ENCODE measurements at regions not wholly inside any gene's neighbourhood (a gene's known extent, or its start where the extent isn't known, plus 50 kb on each side); places are given as distances from the start of the nearest gene placed in this dataset.
"Not testable (repeated sequence)": the region's sequence is repeated elsewhere in the genome, so short reads cannot be mapped to it uniquely, and the experiment has no call there.

DNA sequence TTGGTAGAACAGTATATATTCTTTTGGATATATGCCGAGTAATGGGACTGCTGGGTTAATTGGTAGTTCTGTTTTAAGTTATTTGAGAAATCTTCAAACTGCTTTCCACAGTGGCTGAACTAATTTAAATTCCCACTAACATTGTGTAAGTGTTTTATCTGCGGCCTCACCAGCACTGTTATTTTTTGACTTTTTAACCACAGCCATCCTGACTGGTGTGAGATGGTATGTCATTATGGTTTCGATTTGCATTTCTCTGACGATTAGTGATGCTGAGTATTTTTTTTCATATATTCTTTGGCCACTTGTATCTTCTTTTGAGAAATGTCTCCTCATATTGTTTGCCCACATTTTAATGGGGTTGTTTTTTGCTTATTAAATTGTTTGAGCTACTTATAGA, 357.4 kb downstream of the C12orf50 start:
- no peak for DNase-seq

GRCh38 chr12:87670448-87670847, 358.8 kb downstream of the C12orf50 start:
- no peak for DNase-seq

GRCh38 chr12:87667378-87667777, 361.8 kb downstream of the C12orf50 start:
- no peak for DNase-seq

DNA sequence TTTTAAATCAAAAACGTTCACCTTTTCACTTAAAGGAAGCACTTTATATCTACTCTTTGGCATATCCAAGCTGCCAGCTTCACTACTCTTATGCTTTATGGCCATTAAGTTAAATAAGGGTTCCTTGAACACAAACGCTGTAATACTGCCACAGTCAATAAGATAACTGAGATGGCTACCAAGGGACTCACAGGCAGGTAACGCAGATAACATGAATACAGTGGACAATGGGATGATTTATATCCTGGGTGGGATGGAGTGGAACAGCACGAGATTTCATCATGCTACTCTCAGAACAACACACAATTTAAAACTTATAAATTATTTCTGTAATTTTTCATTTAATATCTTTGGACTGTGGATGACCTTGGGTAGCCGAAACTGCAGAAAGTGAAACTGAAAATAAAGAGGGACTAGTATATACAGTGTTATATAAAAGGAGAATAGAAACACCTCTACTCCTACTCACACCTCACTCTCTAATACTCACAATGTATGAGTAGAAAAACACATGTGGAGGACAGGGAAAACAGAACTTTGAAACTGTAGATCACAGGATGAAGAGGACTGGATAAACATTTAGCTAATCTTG, 367.3 kb downstream of the C12orf50 start:
- DNase-seq, result no peak

DNA sequence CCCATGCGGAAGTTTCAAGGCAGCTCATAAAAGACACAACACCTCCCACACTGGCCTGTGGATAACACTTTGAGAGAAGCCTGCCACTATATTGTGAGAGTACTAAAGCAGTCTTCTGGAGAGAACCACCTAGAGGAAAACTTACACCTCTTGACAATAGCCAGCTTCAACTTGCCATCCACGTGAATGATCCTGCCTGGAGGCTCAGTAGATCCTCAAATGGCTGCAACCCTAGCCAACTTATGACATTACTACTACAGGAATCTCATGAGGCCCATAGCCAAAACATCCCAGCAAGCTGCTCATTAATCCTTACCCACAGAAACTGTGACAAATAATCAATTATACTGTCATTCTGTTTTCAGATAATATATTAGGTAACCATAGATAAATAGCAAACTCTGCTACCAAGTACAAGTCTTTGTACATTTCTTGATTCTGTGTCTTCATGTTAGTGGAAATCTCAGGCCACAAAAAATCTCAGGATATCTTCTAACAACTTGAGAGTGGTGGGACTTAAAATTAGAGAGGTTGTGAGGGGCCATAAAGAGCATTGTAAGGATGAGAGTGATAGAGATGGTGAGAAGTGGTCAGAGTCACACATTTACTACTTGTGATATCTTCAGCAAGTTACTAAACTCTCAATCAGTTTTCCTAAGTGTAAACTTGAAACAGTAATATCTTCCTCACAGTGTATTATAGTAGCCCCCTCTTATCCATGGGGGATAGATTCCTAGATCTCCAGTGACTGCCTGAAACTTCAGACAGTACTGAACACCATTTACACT, 368.0 kb downstream of the C12orf50 start:
- no peak for DNase-seq

DNA sequence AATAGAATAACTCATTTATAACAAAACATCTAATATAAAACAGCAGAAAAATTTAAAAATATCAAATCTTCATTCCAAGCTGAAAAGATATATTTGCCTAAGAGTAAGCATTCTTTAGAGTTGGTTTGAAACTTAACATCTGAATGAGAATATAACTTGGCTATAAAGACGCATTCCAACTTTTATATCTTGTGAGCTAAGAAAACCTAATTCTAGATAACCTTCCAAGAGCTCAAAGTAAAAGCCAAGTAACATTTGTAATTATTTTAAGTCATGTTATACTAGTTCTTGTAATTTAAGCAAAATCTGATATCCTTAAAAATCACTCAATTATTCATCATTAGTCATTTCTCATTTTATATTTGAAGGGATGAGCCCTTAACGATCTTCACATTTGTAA, 368.9 kb downstream of the C12orf50 start:
- DNase-seq, result no peak

DNA sequence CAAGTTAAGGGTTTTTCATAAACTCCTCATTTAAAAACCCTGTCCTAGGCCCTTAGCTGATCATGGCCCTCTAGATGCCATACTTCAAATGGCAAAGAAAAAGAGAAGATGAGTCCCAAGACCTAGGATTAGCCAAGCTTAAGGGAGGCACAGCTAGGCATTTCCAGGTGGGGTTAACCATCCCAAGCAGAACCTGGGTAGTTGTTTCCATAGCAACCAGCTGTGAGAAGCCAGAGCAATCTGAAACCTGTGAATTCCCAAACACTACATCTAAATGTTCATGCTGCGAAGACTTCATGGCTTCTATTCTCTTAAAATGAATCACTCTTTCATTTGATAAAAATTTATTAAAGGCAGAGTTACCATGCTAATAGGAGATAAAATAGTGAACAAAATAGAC, 372.9 kb downstream of the C12orf50 start:
- no peak for DNase-seq

DNA sequence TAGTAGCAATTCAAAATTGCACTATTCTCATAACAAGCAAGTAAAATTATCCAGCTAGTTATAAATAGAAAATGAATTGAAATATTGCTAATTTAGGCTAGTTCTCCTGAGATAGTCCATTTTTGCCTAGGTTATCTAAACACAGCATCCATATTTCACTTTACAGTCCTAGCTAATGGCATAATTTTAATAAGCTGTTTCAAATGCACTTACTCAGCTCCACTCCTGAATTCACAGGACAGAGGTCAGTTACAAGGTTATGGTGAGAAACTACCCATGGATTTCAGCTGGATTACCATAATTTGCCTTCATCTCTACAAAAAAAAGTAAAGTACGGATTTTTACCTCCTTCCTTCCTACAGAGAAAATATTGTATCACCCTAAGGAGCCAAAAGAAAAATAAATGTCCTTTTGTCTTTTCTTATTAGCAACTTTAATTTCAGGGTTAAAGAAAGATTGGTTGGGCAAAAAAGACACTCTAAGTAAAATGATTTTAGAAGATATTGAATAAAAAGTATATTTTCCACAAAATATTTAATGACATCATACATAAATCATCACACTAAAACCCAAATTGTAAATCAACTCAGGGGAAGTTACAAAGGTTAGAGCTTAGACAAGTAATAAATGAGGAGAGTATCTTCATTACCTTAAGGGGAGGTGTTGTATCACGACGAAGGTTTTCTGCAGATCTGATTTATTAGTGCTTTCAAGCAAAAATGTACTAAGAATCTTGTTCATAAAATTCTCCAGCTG, 377.4 kb downstream of the C12orf50 start:
- no peak for DNase-seq

DNA sequence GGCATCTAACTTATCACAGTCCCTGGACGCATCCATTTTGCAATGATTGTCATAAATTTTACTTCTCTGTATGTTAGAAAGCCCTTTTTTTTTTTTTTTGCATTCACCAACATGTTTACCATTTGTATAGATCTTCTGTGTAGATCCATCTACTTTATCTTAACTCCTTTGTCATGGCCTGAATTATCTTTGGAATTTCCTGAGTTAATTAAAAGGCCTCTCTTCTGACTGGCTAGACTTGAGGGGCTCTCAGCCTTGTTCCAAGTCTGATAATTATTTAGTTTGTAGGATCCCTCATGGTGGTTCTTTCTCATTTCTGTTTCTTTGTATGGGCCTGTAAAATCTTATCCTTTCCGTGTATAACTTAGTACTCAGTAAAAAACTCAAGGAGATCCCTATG, 387.0 kb downstream of the C12orf50 start:
- DNase-seq, result no peak

DNA sequence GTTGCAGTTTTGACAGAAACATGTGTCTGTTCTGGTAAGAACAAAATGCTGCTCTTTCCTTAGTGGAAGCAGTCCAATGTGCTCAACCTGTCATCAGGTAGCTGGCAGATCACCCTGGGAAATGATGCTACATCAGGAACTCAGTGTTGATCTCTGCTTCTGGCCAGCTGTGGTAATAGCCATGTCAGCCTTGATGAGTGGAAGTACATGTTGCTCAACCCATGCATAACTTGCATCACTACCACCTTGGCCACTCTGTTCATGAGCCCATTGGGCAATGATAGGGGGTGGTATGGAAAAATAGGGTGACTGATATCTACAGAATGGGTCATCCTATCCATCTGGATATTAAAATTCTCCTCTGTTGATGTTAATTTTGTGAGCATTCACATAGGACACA, 411.0 kb downstream of the C12orf50 start:
- DNase-seq, result no peak

DNA sequence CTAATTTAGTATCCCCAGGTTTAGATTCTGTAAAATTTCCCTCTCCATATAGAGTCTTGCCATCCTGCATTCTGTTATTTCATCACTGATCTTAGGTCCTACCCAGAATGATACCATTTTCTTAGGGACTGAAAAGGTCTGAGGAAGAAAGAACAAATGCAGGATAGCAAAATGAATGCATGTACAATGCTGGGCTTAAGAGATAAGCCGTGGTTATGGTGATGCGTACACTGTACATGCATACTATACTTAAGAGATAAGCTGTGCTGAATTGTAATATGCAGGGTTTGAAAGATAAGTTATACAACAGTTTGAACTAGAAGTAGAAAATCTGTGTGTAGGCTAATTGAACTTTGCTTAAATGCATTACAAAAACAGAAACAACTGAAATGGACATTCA, 416.2 kb downstream of the C12orf50 start:
- no peak for DNase-seq

DNA sequence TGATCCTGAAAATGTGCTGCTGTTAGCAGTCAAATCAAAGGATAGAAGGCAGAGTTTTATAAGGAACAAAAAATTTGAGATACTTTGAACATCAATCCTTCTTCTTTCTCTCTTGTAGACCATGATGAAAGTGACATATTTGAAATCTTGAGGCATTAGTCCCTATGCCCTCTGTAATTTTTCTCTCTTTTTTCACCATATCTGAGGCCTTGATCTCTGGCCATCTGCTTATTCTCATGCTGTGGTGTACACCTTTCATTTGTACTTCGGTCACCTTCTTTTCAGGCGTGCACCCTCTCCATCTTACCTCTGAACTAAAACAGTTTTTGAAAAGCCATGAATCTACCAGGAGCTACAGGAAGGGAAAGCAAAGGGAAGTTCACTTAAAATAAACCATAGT, 420.9 kb downstream of the C12orf50 start:
- DNase-seq, result no peak

DNA sequence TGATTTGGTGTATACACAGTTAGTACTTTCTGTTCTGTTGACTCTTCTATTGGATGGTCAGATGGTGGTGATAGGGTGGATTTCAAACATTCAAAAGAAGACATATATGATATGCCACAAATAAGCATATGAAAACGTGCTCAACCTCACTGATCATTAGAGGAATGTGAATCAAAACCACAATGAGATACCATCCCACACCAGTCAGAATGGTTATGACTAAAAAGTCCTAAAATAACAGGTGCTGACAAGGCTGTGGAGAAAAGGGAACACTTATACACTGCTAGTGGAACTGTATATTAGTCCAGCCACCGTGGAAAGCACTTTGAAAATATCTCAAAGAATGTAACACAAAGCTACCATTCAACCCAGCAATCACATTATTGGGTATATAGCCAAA, 425.5 kb downstream of the C12orf50 start:
- no peak for DNase-seq

DNA sequence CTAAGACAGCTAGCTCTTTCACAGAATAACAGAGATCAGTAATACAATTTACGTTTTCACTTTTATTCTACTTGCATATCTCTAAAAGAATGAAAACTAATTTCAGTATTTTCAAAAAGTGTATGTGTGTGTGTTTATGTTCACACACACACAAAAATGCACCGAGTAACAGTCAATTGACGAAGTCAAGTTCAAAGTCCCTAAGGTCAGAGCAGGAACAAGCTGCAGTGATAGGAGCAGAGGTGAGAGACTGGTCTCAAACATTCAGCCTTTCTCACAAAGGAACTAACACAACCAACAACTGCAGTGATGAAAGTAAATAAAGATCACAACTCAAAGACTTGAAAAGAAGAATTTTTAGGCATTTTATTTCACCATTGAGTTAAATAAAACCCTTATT, 429.7 kb downstream of the C12orf50 start:
- no peak for DNase-seq

DNA sequence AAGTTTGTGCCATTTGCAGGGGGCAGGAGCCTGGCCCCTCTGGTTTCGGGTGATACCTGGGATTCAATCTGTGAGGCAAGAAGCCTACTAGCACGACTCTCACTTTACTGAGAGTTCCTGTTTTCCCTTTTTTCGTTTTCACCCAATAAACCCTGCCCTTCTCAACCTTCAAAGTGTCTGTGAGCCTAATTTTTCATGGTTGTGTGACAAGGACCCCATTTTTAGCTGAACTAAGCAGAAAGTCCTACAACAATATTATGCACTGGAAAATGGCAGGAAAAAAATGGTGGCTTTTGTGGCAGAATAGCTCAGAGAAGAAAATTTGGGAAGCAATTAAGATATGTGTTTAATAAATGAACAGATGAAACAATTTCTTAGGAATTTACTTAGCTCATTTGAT, 432.1 kb downstream of the C12orf50 start:
- no peak for DNase-seq

DNA sequence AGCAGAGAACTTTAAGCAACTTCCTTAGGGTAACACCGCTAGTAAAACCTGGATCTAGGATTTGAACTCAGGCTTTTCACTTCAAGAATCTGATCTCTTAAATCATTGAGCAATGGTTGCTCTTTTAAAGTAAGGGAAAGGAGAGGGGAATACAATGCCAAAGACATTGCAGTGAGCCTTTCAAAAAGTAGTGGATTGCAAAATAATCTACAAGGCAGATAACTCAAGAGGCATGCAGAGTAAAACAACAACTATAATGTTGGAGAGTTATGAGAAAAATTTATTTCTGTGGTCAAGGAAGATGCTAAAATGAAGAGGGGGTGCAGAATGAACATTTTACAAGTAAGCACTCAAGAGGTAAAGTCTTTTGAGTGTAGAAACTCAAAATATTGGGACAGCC, 432.6 kb downstream of the C12orf50 start:
- no peak for DNase-seq

GRCh38 chr12:87596134-87596533, 433.1 kb downstream of the C12orf50 start:
- no peak for DNase-seq

- no peak for DNase-seq
These were observed 443.2 kb downstream of the C12orf50 start for GRCh38 chr12:87585882-87586557.

DNA sequence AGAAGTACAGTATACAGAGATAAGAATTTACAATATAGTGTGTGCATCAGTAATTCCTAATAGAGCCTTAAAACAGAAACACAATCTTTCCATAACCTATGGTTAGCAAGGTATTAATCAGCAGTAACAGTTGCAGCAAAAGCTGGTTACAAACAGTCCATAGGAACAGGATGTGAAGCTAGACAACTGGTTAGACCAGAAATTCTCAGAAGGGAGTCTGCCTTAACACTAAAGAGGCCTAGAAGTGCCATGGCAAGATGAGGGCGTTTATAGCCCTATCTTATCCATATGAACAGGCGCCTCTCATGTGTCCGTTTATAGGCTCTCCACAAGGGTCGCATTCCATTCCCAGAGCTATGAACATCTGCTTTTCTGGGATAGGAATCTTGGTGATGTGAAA, 450.1 kb downstream of the C12orf50 start:
- not testable (repeated sequence) for DNase-seq

DNA sequence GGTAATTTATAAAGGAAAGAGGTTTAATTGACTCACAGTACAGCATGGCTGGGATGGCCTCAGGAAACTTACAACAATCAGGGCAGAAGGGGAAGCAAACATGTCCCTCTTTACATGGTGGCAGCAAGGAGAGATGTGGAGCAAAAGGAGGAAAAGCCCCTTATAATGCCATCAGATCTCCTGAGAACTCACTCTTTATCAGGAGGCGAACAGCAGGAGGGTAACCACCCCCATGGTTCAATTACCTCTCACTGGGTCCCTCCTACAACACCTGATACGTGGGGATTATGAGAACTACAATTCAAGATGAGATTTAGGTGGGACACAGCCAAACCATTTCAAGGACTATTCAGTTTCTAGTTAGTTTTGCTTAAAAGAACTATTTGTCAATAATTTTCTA, 453.3 kb downstream of the C12orf50 start:
- DNase-seq, result no peak

DNA sequence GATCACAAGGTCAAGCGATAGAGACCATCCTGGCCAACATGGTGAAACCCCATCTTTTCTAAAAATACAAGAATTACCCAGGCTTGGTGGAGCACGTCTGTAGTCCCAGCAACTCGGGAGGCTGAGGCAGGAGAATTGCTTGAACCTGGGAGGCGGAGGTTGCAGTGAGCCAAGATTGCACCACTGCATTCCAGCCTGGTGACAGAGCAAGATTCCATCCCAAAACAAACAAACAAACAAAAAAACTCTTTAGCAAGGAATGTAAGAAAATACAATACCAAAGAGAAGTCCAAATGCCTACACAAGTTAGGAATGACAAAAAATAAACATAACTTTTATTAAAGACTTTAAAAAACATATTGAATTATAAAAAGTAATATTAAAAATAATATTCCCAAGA, 462.3 kb downstream of the C12orf50 start:
- DNase-seq, result not testable (repeated sequence)

- DNase-seq, result no peak
These were observed 472.2 kb downstream of the C12orf50 start for GRCh38 chr12:87556985-87557384.

DNA sequence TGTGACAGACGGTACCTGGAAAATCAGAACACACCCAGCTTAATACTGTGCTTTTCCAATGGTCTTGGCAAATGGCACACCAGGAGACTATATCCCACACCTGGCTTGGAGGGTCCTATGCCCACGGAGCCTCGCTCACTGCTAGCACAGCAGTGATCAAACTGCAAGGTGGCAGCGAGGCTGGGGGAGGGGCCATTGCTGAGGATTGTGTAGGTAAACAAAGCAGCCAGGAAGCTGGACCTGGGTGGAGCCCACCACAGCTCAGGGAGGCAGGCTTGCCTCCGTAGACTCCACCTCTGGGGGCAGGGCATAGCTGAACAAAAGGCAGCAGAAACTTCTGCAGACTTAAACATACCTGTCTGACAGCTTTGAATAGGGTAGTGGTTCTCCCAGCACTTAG, 498.0 kb downstream of the C12orf50 start:
- DNase-seq, result not testable (repeated sequence)
